Body of pancreas (tissue), 4 donors: ENCODE measurements at regions not wholly inside any gene's neighbourhood (a gene's known extent, or its start where the extent isn't known, plus 50 kb on each side); places are given as distances from the start of the nearest gene placed in this dataset.

Experiments used
- POLR2A ChIP-seq, 3 donors: fragments of 450-650 bp; IDR thresholded peaks; one replicate each; pipeline ENCODE4 v1.6.1; 2016; ENCODE audit warnings: antibody characterized with exemption in 3 of 3, mild to moderate bottlenecking in 2 of 3
- TF ChIP-seq, protein P1 (sequence below), 7 experiments: fragments of 450-650 bp in 4 of 7; fragments of 200-600 bp in 3 of 7; sonication (generic) in 3 of 7; IDR thresholded peaks; one replicate each; pipeline ENCODE4 v1.5.1; 2016 to 2019; ENCODE audit warnings: antibody characterized with exemption in 7 of 7

DNA sequence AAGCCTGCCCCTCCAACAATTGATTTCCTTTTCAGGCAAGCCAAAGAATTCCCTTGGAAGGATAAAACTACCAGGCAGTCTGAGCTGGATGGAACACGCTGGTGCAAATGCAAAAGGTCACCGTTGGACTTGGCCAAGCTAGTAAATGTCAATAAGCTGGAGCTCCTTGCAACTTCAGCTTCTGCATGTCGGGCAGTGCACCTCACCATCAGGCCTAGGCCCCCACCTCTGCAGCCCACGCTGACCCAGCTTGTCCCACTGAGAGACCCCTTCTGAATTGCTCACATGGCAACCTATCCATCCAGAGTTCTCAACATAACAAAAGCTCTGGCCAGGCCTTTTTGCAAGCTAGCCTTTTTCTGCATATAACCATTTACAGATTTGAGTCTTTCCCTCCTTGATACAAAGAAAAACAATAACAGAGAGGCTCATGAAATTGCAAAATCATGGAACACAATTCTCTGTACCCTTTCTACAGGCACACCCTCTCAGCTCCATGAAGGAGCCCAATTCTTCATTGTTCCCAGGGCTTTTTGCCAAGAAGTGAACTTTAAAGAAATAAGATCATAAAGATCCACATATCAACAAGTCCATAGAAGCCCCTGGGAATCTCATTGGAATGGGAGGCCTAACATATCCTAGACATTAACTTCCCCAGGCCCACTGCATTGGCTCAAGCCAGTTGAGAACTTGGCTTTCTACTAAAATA is 123.9 kb upstream of the SLIT3 start:
- TF ChIP-seq POLR2A (IDR thresholded peaks at IDR 0.05), result no peak
- TF ChIP-seq, protein P1, sequence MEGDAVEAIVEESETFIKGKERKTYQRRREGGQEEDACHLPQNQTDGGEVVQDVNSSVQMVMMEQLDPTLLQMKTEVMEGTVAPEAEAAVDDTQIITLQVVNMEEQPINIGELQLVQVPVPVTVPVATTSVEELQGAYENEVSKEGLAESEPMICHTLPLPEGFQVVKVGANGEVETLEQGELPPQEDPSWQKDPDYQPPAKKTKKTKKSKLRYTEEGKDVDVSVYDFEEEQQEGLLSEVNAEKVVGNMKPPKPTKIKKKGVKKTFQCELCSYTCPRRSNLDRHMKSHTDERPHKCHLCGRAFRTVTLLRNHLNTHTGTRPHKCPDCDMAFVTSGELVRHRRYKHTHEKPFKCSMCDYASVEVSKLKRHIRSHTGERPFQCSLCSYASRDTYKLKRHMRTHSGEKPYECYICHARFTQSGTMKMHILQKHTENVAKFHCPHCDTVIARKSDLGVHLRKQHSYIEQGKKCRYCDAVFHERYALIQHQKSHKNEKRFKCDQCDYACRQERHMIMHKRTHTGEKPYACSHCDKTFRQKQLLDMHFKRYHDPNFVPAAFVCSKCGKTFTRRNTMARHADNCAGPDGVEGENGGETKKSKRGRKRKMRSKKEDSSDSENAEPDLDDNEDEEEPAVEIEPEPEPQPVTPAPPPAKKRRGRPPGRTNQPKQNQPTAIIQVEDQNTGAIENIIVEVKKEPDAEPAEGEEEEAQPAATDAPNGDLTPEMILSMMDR (IDR thresholded peaks at IDR 0.05), result no peak
